DND-41 (cell line): ENCODE measurements at regions not wholly inside any gene's neighbourhood (a gene's known extent, or its start where the extent isn't known, plus 50 kb on each side); places are given as distances from the start of the nearest gene placed in this dataset.

Experiments used
- ATAC-seq: fragments of 200-7000 bp; cut with Tn5 transposase; 3 replicates; pipeline ENCODE4 v1.9.1; 2021; ENCODE audit warnings: low read depth; ENCODE audit not compliant: insufficient read depth
- DNase-seq: peaks from one replicate; pipeline ENCODE4 v3.0.0-alpha.2; 2020
- H2AFZ ChIP-seq: 2 replicates; pipeline ENCODE4 v1.6.0; 2012; ENCODE audit warnings: low read depth, low read length
- H3K27ac ChIP-seq: 2 replicates; pipeline ENCODE4 v1.5.1; 2012; ENCODE audit warnings: low read length, inconsistent platforms
- H3K27me3 ChIP-seq: fragments of 200-600 bp; sonication (generic); 2 replicates; pipeline ENCODE4 v1.6.0; 2012; ENCODE audit warnings: low read length, mild to moderate bottlenecking, inconsistent platforms; ENCODE audit not compliant: insufficient read depth, poor library complexity
- H3K36me3 ChIP-seq: 2 replicates; pipeline ENCODE4 v1.5.1; 2012; ENCODE audit warnings: low read length, inconsistent platforms; ENCODE audit not compliant: insufficient read depth
- H3K4me1 ChIP-seq: 2 replicates; pipeline ENCODE4 v1.5.1; 2012; ENCODE audit warnings: mild to moderate bottlenecking, low read length; ENCODE audit not compliant: insufficient read depth
- H3K4me2 ChIP-seq: 2 replicates; pipeline ENCODE4 v1.6.0; 2012; ENCODE audit warnings: mild to moderate bottlenecking, moderate library complexity, low read length, inconsistent platforms; ENCODE audit not compliant: insufficient read depth
- H3K4me3 ChIP-seq, 2 experiments: fragments of 200-600 bp in 1 of 2; shearing (Covaris generic) in 1 of 2; 2 replicates each; pipeline ENCODE4 v1.5.1; 2012 to 2016; ENCODE audit warnings: inconsistent platforms in 2 of 2, low read length in 2 of 2, mild to moderate bottlenecking in 2 of 2, low read depth in 1 of 2, moderate library complexity in 1 of 2
- H3K79me2 ChIP-seq: 2 replicates; pipeline ENCODE4 v1.6.0; 2012; ENCODE audit warnings: low read length, inconsistent platforms; ENCODE audit not compliant: insufficient read depth
- H3K9ac ChIP-seq: 2 replicates; pipeline ENCODE4 v1.6.0; 2012; ENCODE audit warnings: low read depth, mild to moderate bottlenecking, inconsistent platforms, low read length, moderate library complexity
- H3K9me3 ChIP-seq: 2 replicates; pipeline ENCODE4 v1.5.1; 2012; ENCODE audit warnings: low read length, moderate library complexity, mild to moderate bottlenecking, inconsistent platforms; ENCODE audit not compliant: insufficient read depth, severe bottlenecking
- H4K20me1 ChIP-seq: 2 replicates; pipeline ENCODE4 v1.6.0; 2012; ENCODE audit warnings: low read length; ENCODE audit not compliant: insufficient read depth
- EZH2 ChIP-seq: IDR thresholded peaks from 3 replicates; pipeline ENCODE4 v1.6.1; 2012; ENCODE audit warnings: borderline replicate concordance, low read depth, mild to moderate bottlenecking, moderate library complexity, low read length, inconsistent platforms; ENCODE audit not compliant: severe bottlenecking
- TF ChIP-seq, protein P1 (sequence below): IDR thresholded peaks from 2 replicates; pipeline ENCODE4 v1.5.1; 2012; ENCODE audit warnings: borderline replicate concordance, low read length, moderate library complexity, mild to moderate bottlenecking; ENCODE audit not compliant: poor library complexity, severe bottlenecking; ENCODE audit errors: extremely low read depth

DNA sequence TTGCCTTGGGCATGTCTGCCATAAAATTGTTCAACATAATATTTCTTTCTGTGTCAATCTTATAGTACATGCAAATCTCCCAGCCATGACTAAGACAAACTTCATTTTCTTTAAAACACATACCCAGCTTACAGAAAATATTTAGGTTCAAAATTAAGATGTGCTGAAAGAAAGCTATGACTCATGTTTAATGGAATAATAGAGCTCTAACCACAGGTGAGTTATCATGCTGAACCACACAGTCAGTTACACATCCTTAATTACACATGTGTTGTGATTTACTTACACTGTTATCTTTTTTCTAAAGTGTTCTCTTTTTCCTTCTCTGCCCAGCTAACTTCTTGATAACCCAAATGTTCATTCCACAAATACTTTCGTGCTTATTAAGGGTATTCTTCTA, 1831.2 kb downstream of the OLFM4 start:
- no peak for ATAC-seq
- H3K4me3 ChIP-seq = no peak overlapping the region
- H4K20me1 ChIP-seq = no peaks in the 10 kb centered on the region
- no peaks in the 10 kb centered on the region for H3K36me3 ChIP-seq
- H3K27ac ChIP-seq = no peak overlapping the region
- TF ChIP-seq, protein P1, sequence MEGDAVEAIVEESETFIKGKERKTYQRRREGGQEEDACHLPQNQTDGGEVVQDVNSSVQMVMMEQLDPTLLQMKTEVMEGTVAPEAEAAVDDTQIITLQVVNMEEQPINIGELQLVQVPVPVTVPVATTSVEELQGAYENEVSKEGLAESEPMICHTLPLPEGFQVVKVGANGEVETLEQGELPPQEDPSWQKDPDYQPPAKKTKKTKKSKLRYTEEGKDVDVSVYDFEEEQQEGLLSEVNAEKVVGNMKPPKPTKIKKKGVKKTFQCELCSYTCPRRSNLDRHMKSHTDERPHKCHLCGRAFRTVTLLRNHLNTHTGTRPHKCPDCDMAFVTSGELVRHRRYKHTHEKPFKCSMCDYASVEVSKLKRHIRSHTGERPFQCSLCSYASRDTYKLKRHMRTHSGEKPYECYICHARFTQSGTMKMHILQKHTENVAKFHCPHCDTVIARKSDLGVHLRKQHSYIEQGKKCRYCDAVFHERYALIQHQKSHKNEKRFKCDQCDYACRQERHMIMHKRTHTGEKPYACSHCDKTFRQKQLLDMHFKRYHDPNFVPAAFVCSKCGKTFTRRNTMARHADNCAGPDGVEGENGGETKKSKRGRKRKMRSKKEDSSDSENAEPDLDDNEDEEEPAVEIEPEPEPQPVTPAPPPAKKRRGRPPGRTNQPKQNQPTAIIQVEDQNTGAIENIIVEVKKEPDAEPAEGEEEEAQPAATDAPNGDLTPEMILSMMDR = no peak
- no peak for TF ChIP-seq EZH2
- no peaks in the 10 kb centered on the region for H3K9me3 ChIP-seq
- no peak overlapping the region for H2AFZ ChIP-seq
- H3K9ac ChIP-seq = no peak overlapping the region
- no peaks in the 10 kb centered on the region for H3K4me1 ChIP-seq
- no peak for DNase-seq
- H3K27me3 ChIP-seq = no peaks in the 10 kb centered on the region
- H3K79me2 ChIP-seq = no peaks in the 10 kb centered on the region
- no peak overlapping the region for H3K4me2 ChIP-seq

DNA sequence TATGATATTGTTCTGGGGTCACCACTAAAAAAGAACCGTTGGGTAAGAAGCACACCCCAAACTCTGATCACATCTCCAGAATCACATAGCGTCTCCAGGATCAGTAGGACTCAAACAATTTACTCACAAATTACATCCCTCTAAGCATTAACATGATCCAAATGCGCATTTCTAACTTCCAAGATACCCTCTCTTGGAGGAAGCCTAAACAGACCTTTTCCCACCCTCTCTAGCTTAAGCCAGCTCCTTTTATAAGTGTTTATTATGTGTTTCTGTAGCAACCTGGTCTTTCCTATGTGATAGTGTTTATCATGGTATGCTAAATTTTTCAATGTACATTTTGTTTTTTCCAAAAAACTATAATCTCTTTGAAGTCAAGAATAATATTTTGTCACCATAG, 1846.5 kb downstream of the OLFM4 start:
- H3K36me3 ChIP-seq = no peaks in the 10 kb centered on the region
- DNase-seq (no peak), ATAC-seq (no peak)
- H3K27ac ChIP-seq = no peak overlapping the region
- H3K9me3 ChIP-seq = no peaks in the 10 kb centered on the region
- H3K27me3 ChIP-seq = no peaks in the 10 kb centered on the region
- no peak overlapping the region for H3K9ac ChIP-seq
- TF ChIP-seq, protein P1 = no peak
- TF ChIP-seq EZH2 = no peak
- H2AFZ ChIP-seq = no peak overlapping the region
- no peaks in the 10 kb centered on the region for H3K4me1 ChIP-seq
- H3K79me2 ChIP-seq = no peaks in the 10 kb centered on the region
- no peak overlapping the region for H3K4me2 ChIP-seq
- no peaks in the 10 kb centered on the region for H4K20me1 ChIP-seq
- no peak overlapping the region for H3K4me3 ChIP-seq

DNA sequence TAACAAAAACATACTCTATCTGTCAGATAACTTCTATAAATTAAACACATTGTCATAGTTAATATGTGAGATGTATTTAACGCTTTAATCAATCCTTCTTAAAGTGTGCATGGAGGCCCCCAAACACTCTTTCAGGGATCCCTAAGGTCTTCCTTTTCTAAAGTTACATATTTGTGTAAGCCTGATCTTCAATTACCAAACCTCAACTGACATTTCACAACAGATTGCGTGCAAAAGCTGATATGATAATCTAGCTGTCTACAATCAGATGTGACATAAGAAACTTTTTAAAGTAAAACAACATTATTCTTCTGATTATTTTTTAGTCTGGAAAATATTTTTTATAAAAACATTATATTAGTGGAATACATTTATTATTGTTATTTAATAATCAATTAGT, 1850.4 kb downstream of the OLFM4 start:
- Histone ChIP-seq H3K9ac (no peak overlapping the region), H3K4me2 (no peak overlapping the region), H3K4me1 (no peaks in the 10 kb centered on the region), H2AFZ (no peak overlapping the region), H3K27ac (no peak overlapping the region), H3K36me3 (no peaks in the 10 kb centered on the region), H3K4me3 (no peak overlapping the region), H3K27me3 (no peaks in the 10 kb centered on the region), H3K9me3 (no peaks in the 10 kb centered on the region), H3K79me2 (no peaks in the 10 kb centered on the region), H4K20me1 (no peaks in the 10 kb centered on the region)
- TF ChIP-seq EZH2 = no peak
- TF ChIP-seq, protein P1 = no peak
- ATAC-seq (no peak), DNase-seq (no peak)

DNA sequence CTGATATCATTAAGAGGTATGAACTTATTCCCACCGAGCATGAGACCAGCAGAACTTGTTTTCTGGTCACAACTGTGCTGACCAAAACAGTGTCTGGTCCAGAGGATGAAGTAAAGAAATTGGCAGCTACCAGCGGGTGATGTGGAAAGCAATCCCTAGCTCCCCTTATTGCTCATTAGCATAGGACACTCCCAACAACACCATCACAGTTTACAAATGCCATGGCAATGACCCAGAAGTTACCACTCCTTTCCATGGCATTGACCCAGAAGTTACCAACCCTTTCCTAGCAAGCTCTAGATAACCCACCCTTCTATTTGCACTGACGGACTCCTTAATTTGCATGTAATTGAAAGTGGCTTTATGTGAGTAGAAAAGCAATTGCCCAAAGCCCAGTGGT, 1856.1 kb downstream of the OLFM4 start:
- no peak overlapping the region for H3K4me3 ChIP-seq
- DNase-seq (no peak), ATAC-seq (no peak)
- H3K4me1 ChIP-seq = no peaks in the 10 kb centered on the region
- H3K79me2 ChIP-seq = no peaks in the 10 kb centered on the region
- H3K4me2 ChIP-seq = no peak overlapping the region
- H3K36me3 ChIP-seq = no peaks in the 10 kb centered on the region
- H3K9ac ChIP-seq = no peak overlapping the region
- H4K20me1 ChIP-seq = no peaks in the 10 kb centered on the region
- no peaks in the 10 kb centered on the region for H3K27me3 ChIP-seq
- no peak overlapping the region for H3K27ac ChIP-seq
- TF ChIP-seq, protein P1 = no peak
- no peak for TF ChIP-seq EZH2
- H3K9me3 ChIP-seq = no peaks in the 10 kb centered on the region
- no peak overlapping the region for H2AFZ ChIP-seq
